Kidney glomerular epithelial cell (primary cell): ENCODE measurements at regions not wholly inside any gene's neighbourhood (a gene's known extent, or its start where the extent isn't known, plus 50 kb on each side); places are given as distances from the start of the nearest gene placed in this dataset.

Experiments
- DNase-seq: peaks from one replicate; lab custom pipeline; 2025; lab: John Stamatoyannopoulos, UW

DNA sequence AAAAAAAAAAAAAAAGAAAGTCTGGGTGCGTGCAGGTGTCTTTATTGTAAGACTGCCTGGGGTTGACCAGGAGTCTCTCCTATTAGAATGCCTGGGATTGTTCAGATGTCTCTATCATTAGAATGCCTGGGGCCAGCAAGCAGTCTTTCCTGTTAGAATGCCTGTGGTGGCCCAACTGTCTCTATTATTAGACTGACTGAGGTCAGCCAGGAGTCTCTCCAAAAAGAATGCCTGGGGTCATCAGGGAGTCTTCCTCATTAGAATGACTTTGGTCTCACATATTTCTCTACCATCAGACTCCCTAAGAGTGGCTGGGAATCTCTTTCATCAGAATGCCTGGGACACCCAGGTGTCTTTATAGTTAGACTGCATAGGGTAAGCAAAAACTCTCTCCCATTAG, 1577.5 kb downstream of the UQCRFS1 start:
- DNase-seq = no peak

DNA sequence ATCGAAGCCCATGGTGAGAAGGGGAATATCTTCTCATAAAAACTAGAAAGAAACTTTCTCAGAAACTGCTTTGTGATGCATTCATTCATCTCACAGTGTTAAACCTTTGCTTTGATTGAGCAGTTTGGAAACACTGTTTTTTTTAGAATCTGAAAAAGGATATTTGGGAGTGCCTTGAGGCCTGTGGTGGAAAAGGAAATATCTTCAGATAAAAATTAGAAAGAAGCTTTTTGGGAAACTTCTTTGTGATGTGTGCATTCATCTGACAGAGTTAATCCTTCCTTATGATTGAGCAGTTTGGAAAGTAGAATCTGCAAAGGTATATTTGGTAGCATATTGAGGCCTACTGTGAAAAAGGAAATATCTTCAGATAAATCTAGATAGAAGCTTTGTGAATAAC, 1594.9 kb downstream of the UQCRFS1 start:
- no peak for DNase-seq

DNA sequence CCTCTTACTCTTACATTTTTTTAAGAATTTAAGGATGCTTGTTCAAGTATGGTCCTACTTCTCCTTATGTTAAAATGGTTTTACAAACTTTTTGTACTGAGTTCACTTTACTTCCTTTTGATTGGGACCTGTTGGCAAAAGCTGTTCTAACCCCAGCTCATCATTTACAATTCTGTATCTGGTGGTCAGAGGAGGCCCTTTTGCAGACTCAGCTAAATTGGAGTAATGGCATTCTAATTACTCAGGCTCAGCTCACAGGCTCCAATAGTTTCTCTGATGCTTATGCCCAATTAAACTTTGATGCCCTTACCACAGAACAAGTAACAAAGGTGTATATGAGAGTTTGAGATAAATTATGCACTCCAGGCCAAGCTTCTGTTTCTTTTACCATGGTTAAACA, 1632.0 kb downstream of the UQCRFS1 start:
- no peak for DNase-seq
